Gastrocnemius medialis (tissue), 4 donors: ENCODE measurements at regions not wholly inside any gene's neighbourhood (a gene's known extent, or its start where the extent isn't known, plus 50 kb on each side); places are given as distances from the start of the nearest gene placed in this dataset.

Source experiments
- ATAC-seq, 2 donors: fragments of 150-250 bp; one replicate each; pipeline ENCODE4 v1.9.1; 2016
- DNase-seq, 2 donors: peaks; one replicate each; pipeline ENCODE4 v3.0.0-alpha.2; 2019
- H3K27ac ChIP-seq, 4 donors: fragments of 200-600 bp; sonication (generic); 1 replicate in 1 of 4; 2 replicates in 3 of 4; pipeline ENCODE4 v1.5.1; 2016 to 2018; ENCODE audit warnings: mild to moderate bottlenecking in 2 of 4, moderate library complexity in 1 of 4
- H3K27me3 ChIP-seq, 3 donors: fragments of 200-600 bp; sonication (generic) in 2 of 3; 1 replicate in 1 of 3; 2 replicates in 2 of 3; pipeline versions ENCODE4 v1.5.1 to v1.6.0; 2016 to 2019; ENCODE audit warnings: mild to moderate bottlenecking in 1 of 3, moderate library complexity in 1 of 3
- H3K36me3 ChIP-seq, 2 donors: fragments of 200-600 bp; sonication (generic) in 1 of 2; one replicate each; pipeline ENCODE4 v1.5.1; 2017 to 2018
- H3K4me1 ChIP-seq, 2 donors: fragments of 200-600 bp; sonication (generic) in 1 of 2; one replicate each; pipeline ENCODE4 v1.5.1; 2016 to 2017; ENCODE audit warnings: mild to moderate bottlenecking in 2 of 2
- H3K4me3 ChIP-seq, 4 donors: fragments of 200-600 bp; sonication (generic) in 3 of 4; 1 replicate in 1 of 4; 2 replicates in 3 of 4; pipeline ENCODE4 v1.5.1; 2016 to 2019; ENCODE audit warnings: mild to moderate bottlenecking in 2 of 4
- H3K9me3 ChIP-seq, 3 donors: fragments of 200-600 bp; sonication (generic) in 2 of 3; 1 replicate in 1 of 3; 2 replicates in 2 of 3; pipeline ENCODE4 v1.5.1; 2016 to 2019
- POLR2A ChIP-seq, 2 donors: fragments of 450-650 bp; IDR thresholded peaks; one replicate each; pipeline ENCODE4 v1.6.1; 2017; ENCODE audit warnings: antibody characterized with exemption in 2 of 2, mild to moderate bottlenecking in 2 of 2, moderate library complexity in 2 of 2
- in situ Hi-C, 4 donors: fragments of 200-750 bp; cut with MboI; loops; one replicate each; pipeline versions ENCODE4 v1.15.0 to v1.8.0; 2017; ENCODE audit warnings: low sequenced_read_pairs in 4 of 4
- intact Hi-C: fragments of 100-400 bp; cut with DNase I; formaldehyde crosslinking; loops from one replicate; pipeline ENCODE4 v1.15.1; 2023; ENCODE audit warnings: low total_unique reads
- TF ChIP-seq, protein P1 (sequence below), 5 experiments: fragments of 450-650 bp in 3 of 5; fragments of 200-600 bp in 2 of 5; sonication (generic) in 2 of 5; IDR thresholded peaks in 4 of 5; conservative IDR thresholded peaks in 1 of 5; 1 replicate in 4 of 5; 2 replicates in 1 of 5; pipeline ENCODE4 v1.5.1; 2016 to 2019; ENCODE audit warnings: antibody characterized with exemption in 5 of 5, mild to moderate bottlenecking in 3 of 5, moderate library complexity in 3 of 5

DNA sequence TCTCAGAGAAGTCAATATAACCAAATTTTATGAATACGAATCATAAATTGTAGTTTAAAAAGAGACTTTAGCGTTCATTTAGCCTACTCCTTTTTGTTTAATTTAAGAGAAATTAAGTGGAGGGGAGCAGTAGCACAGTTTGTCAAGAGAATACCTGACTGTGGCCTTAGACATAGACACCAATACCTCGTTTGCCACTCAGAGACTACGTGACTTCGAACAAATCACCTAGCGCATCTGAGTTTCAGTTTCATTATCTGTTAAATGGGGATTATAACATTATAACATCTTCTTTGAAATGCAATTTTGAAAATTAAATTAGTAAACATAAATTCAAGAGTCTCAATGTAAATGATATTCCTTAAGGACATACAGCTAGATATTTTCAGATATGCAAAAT, 581.5 kb upstream of the VRK2 start:
- DNase-seq (no peak), ATAC-seq (no peak)
- in situ Hi-C loops (no loop called here), intact Hi-C loops (no loop called here)
- H3K27ac ChIP-seq: no peak overlapping the region
- H3K4me1 ChIP-seq: no peaks in the 10 kb centered on the region
- no peak overlapping the region for H3K4me3 ChIP-seq
- H3K9me3 ChIP-seq: no peaks in the 10 kb centered on the region
- no peak for TF ChIP-seq POLR2A (IDR thresholded peaks at IDR 0.05)
- TF ChIP-seq, protein P1, sequence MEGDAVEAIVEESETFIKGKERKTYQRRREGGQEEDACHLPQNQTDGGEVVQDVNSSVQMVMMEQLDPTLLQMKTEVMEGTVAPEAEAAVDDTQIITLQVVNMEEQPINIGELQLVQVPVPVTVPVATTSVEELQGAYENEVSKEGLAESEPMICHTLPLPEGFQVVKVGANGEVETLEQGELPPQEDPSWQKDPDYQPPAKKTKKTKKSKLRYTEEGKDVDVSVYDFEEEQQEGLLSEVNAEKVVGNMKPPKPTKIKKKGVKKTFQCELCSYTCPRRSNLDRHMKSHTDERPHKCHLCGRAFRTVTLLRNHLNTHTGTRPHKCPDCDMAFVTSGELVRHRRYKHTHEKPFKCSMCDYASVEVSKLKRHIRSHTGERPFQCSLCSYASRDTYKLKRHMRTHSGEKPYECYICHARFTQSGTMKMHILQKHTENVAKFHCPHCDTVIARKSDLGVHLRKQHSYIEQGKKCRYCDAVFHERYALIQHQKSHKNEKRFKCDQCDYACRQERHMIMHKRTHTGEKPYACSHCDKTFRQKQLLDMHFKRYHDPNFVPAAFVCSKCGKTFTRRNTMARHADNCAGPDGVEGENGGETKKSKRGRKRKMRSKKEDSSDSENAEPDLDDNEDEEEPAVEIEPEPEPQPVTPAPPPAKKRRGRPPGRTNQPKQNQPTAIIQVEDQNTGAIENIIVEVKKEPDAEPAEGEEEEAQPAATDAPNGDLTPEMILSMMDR (IDR thresholded peaks at IDR 0.05 in 4 of 5, conservative IDR thresholded peaks at IDR 0.05 in 1 of 5): no peak
- H3K36me3 ChIP-seq: no peaks in the 10 kb centered on the region
- no peaks in the 10 kb centered on the region for H3K27me3 ChIP-seq

DNA sequence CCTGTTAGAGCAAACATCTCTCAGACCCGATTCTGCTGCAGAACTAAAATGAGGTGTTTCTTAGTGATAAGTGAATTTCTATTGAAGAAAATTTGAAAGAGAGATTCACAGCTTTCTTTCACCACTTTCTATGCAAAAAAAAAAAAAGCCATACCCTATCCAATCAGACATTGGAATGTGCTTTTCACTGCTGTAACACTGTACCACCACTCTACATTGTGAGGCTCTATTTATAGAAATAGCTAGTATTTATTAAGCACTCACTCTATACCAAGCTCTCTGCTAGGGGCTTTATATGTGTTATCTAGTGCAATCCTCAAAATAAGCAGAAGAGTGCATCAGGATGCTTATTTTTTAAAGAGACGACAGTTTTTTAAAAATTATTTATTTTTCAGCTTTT, 580.6 kb upstream of the VRK2 start:
- no peak for DNase-seq
- no peak for ATAC-seq
- no peaks in the 10 kb centered on the region for H3K36me3 ChIP-seq
- in situ Hi-C loops: no loop called here
- H3K27me3 ChIP-seq: no peaks in the 10 kb centered on the region
- intact Hi-C loops: no loop called here
- H3K27ac ChIP-seq: no peak overlapping the region
- H3K4me1 ChIP-seq: no peaks in the 10 kb centered on the region
- no peak for TF ChIP-seq POLR2A (IDR thresholded peaks at IDR 0.05)
- TF ChIP-seq, protein P1 (IDR thresholded peaks at IDR 0.05 in 4 of 5, conservative IDR thresholded peaks at IDR 0.05 in 1 of 5): no peak
- H3K4me3 ChIP-seq: no peak overlapping the region
- H3K9me3 ChIP-seq: no peaks in the 10 kb centered on the region

DNA sequence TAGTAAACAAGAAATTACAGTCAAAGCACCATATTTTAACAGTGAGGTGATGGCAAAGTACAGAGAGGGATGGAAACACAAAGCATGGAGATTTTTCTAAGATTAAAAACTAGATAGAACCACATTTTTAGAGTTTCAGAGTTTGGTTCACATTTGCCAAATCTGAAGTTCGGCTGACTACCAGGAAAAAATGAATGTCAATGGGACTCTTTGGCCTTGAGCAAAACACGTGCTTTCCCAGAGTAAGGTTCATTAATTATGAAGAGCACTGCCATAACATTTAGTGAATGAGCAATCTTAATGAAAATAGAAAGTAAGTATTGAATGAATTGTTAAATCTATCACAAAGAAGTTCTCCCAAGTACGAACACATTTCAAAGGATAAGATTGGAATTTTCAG, 571.2 kb upstream of the VRK2 start:
- Histone ChIP-seq H3K9me3 (no peaks in the 10 kb centered on the region), H3K27me3 (no peaks in the 10 kb centered on the region), H3K27ac (no peak overlapping the region), H3K4me3 (no peak overlapping the region), H3K4me1 (no peaks in the 10 kb centered on the region), H3K36me3 (no peaks in the 10 kb centered on the region)
- TF ChIP-seq, protein P1 (IDR thresholded peaks at IDR 0.05 in 4 of 5, conservative IDR thresholded peaks at IDR 0.05 in 1 of 5): no peak
- TF ChIP-seq POLR2A (IDR thresholded peaks at IDR 0.05): no peak
- ATAC-seq (no peak), DNase-seq (no peak)
- in situ Hi-C loops: no loop called here
- intact Hi-C loops: no loop called here

DNA sequence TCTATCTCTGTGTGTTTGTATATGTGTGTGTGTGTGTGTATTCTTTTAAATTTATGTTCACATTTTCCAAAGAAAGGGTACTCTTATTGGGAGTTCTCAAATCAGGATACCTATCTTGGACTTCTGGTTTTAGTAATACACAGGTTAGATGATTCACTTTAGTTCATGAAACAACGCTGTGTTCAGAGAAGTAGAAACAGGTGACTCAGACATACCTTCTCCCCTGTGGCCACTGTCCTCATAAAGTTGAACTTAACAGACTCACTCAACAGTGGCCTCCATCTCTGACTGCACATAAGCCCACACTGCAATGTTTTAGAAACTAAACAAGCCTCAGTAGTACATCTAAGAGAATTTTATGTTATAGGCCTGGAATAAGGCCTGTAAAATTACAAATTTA, 566.6 kb upstream of the VRK2 start:
- Histone ChIP-seq H3K27me3 (no peaks in the 10 kb centered on the region), H3K9me3 (no peaks in the 10 kb centered on the region), H3K36me3 (no peaks in the 10 kb centered on the region), H3K4me1 (no peaks in the 10 kb centered on the region), H3K4me3 (no peak overlapping the region), H3K27ac (no peak overlapping the region)
- ATAC-seq: no peak
- intact Hi-C loops: no loop called here
- TF ChIP-seq POLR2A (IDR thresholded peaks at IDR 0.05): no peak
- in situ Hi-C loops: no loop called here
- no peak for DNase-seq

DNA sequence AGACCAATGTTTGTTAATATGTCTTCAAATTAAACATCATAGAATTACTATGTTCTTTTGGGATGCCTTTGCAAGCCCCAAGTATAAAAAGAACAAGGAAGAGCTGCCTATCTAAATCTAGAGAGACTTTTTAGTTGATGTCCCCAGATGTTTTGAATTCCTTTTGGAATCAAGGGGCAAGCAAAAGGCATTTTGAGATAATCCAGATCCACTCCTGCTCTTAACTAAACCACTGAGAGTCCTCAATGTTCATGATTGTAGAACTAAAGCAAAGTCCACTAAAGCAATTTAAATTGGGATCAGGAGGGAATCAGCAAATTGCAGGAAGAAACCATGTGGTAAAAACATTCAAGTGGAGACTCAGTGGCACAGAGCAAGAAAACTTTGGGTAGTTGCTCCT, 558.5 kb upstream of the VRK2 start:
- no peaks in the 10 kb centered on the region for H3K36me3 ChIP-seq
- H3K9me3 ChIP-seq: no peaks in the 10 kb centered on the region
- H3K27ac ChIP-seq: no peak overlapping the region
- intact Hi-C loops: no loop called here
- no peaks in the 10 kb centered on the region for H3K27me3 ChIP-seq
- peaks cover 0 to 2% of the 10 kb centered on the region in 2 donors for H3K4me1 ChIP-seq
- ATAC-seq: no peak
- TF ChIP-seq, protein P1 (IDR thresholded peaks at IDR 0.05 in 4 of 5, conservative IDR thresholded peaks at IDR 0.05 in 1 of 5): no peak
- TF ChIP-seq POLR2A (IDR thresholded peaks at IDR 0.05): no peak
- DNase-seq: no peak
- in situ Hi-C loops: no loop called here
- H3K4me3 ChIP-seq: no peak overlapping the region
